ENCODE measurements at regions not wholly inside any gene's neighbourhood (a gene's known extent, or its start where the extent isn't known, plus 50 kb on each side); places are given as distances from the start of the nearest gene placed in this dataset.
A peak's percentile ranks its signal among the peaks of the same experiment; 100 is the strongest.

DNA sequence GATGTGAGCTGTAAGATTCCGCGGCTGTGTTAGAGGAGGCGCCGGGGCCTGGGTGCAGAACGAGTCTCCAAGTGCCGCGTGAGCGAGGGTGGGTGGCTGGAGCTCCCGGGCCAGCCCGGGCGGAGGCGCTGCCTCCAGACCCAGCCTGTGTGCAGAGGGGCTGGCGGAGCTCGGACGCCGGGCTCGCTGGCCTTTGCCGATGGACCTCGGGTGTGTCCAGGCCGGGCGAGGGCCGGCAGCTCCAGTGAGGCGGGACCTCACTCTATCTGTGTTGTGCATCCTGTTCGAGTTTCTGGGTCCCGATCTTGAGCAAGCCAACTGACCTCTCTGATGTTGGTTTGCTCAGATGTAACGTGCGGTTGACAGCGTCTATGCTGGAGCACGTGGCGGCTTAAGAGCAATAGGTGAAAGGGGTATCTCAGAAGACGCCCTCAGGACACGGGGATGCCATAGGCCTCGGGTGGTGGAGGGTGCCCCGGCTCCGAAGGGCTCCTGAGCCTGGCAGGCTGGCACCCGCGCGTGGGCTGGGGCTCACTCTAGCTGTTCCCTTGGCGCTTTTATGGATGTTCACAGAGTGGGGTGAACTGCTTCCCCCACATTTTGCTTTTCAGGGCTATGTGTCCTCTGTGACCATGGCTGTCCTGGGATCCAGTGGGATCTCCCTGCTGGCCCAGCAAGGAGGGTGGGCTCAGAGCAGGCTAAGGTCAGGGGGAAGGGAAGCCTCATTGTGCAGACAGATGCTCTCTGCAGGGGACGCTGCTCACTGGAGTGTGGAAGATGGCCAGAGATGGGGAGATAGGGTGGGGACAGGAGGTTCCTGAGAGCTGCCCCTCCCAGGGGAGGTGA, 69.8 kb downstream of the MRPL36 start:
- peak in 2 of 7 donors; percentile 10 to 28 for DNase-seq
- 81 to 91% (median 88%) methylated on average over 32 to 40 of the region's 40 CpGs for whole genome bisulfite sequencing, 4 donors
- no peaks in the 10 kb centered on the region for H3K36me3 ChIP-seq (replicated peaks in 1 of 2)
- TF ChIP-seq CTCF (IDR thresholded peaks at IDR 0.05) = no peak
- no peak for TF ChIP-seq POLR2A (IDR thresholded peaks at IDR 0.05)
- no peaks in the 10 kb centered on the region for H3K9me3 ChIP-seq (replicated peaks in 1 of 3)
- intact Hi-C loops (cut with DNase I) = no loop called here
- H3K27ac ChIP-seq = no peak overlapping the region
- H3K4me3 ChIP-seq = no peak overlapping the region
- H3K27me3 ChIP-seq = no peaks in the 10 kb centered on the region
- H3K4me1 ChIP-seq (replicated peaks in 1 of 2) = no peaks in the 10 kb centered on the region

GRCh38 chr5:1728846-1729245, 70.8 kb downstream of the MRPL36 start:
- Histone ChIP-seq H3K4me3 (no peak overlapping the region), H3K36me3 (replicated peaks in 1 of 2) (no peaks in the 10 kb centered on the region), H3K27ac (no peak overlapping the region), H3K4me1 (replicated peaks in 1 of 2) (no peaks in the 10 kb centered on the region), H3K9me3 (replicated peaks in 1 of 3) (no peaks in the 10 kb centered on the region), H3K27me3 (no peaks in the 10 kb centered on the region)
- 79 to 93% (median 90%) methylated on average over 24 of the region's 24 CpGs for WGBS, 4 donors
- intact Hi-C loops (cut with DNase I) = no loop called here
- TF ChIP-seq POLR2A (IDR thresholded peaks at IDR 0.05) (no peak), CTCF (IDR thresholded peaks at IDR 0.05) (no peak)
- peak in 1 of 7 donors; percentile 28 for DNase-seq

- Histone ChIP-seq H3K36me3 (replicated peaks in 1 of 2) (no peaks in the 10 kb centered on the region), H3K27ac (no peak overlapping the region), H3K4me3 (no peak overlapping the region), H3K27me3 (no peaks in the 10 kb centered on the region), H3K9me3 (replicated peaks in 1 of 3) (no peaks in the 10 kb centered on the region), H3K4me1 (replicated peaks in 1 of 2) (no peaks in the 10 kb centered on the region)
- intact Hi-C loops (cut with DNase I) = no loop called here
- DNase-seq = peak in 2 of 7 donors; percentile 3 to 23
- WGBS, 4 donors = 85 to 89% (median 87%) methylated on average over 18 to 19 of the region's 19 CpGs
- no peak for TF ChIP-seq CTCF (IDR thresholded peaks at IDR 0.05)
- TF ChIP-seq POLR2A (IDR thresholded peaks at IDR 0.05) = no peak
Observed at GRCh38 chr5:1727571-1727970, 72.1 kb downstream of the MRPL36 start.

GRCh38 chr5:1726956-1727355, 72.7 kb downstream of the MRPL36 start:
- intact Hi-C loops (cut with DNase I) = no loop called here
- TF ChIP-seq POLR2A (IDR thresholded peaks at IDR 0.05) (no peak), CTCF (IDR thresholded peaks at IDR 0.05) (no peak)
- peak in 2 of 7 donors; percentile 9 to 38 for DNase-seq
- H3K4me1 ChIP-seq (replicated peaks in 1 of 2) = no peaks in the 10 kb centered on the region
- no peaks in the 10 kb centered on the region for H3K9me3 ChIP-seq (replicated peaks in 1 of 3)
- 83 to 95% (median 95%) methylated on average over 3 to 11 of the region's 11 CpGs for WGBS, 4 donors
- H3K27ac ChIP-seq = no peak overlapping the region
- H3K36me3 ChIP-seq (replicated peaks in 1 of 2) = no peaks in the 10 kb centered on the region
- H3K4me3 ChIP-seq = no peak overlapping the region
- no peaks in the 10 kb centered on the region for H3K27me3 ChIP-seq

Measured in adrenal gland (tissue), 9 donors.